Fibroblast of mammary gland (primary cell): ENCODE measurements at regions not wholly inside any gene's neighbourhood (a gene's known extent, or its start where the extent isn't known, plus 50 kb on each side); places are given as distances from the start of the nearest gene placed in this dataset.

Source experiments
- DNase-seq: peaks from one replicate; pipeline ENCODE4 v3.0.0-alpha.2; 2010; ENCODE audit warnings: low read depth
- H3K4me3 ChIP-seq: 2 replicates; pipeline ENCODE4 v1.5.1; 2011; ENCODE audit warnings: low read depth, mild to moderate bottlenecking, low read length, moderate library complexity; ENCODE audit not compliant: control insufficient read depth
- CTCF ChIP-seq: conservative IDR thresholded peaks from 2 replicates; pipeline ENCODE4 v1.5.1; 2011; ENCODE audit warnings: low read depth, low read length, inconsistent platforms; ENCODE audit not compliant: control insufficient read depth, insufficient read depth

- H3K4me3 ChIP-seq = no peak overlapping the region
- no peak for TF ChIP-seq CTCF
- no peak for DNase-seq
Measured at GRCh38 chr3:106336619-106337018, 467.8 kb upstream of the CBLB start.

GRCh38 chr3:106337116-106337515 lies 468.3 kb upstream of the CBLB start:
- H3K4me3 ChIP-seq = no peak overlapping the region
- DNase-seq = peak; percentile 54
- no peak for TF ChIP-seq CTCF

GRCh38 chr3:106338582-106339214 lies 469.9 kb upstream of the CBLB start:
- H3K4me3 ChIP-seq = no peak overlapping the region
- DNase-seq = no peak
- TF ChIP-seq CTCF = no peak

DNA sequence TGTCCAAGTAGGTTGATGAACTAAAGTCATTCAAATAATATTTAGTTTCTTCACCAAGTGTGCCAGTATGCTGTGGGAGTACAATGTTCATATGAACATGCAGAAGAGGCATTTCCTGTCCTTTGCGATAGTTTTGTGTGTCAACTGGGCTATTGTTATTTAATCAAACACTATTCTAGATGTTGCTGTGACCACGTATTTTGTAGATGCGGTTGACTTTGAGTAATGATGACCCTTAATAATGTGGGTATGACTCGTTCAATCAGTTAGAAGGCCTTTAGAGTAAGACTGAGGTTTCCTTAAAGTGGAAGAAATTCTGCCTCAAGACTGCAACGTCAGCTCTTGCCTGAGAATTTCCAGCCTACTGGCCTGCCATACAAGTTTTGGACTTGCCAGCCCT lies 470.7 kb upstream of the CBLB start:
- no peak for TF ChIP-seq CTCF
- peak; percentile 18 for DNase-seq
- H3K4me3 ChIP-seq = no peak overlapping the region

- no peak overlapping the region for H3K4me3 ChIP-seq
- peak; percentile 14 for DNase-seq
- TF ChIP-seq CTCF = no peak
Measured at GRCh38 chr3:106341087-106341486, 472.3 kb upstream of the CBLB start.

- no peak overlapping the region for H3K4me3 ChIP-seq
- TF ChIP-seq CTCF = no peak
Measured at GRCh38 chr3:106341586-106342162, 472.9 kb upstream of the CBLB start.

More at GRCh38 chr3:106341586-106342162, 472.9 kb upstream of the CBLB start:
- DNase-seq = no peak
